Kidney epithelial cell (primary cell): ENCODE measurements at regions not wholly inside any gene's neighbourhood (a gene's known extent, or its start where the extent isn't known, plus 50 kb on each side); places are given as distances from the start of the nearest gene placed in this dataset.

Source experiments
- DNase-seq: peaks from one replicate; pipeline ENCODE4 v3.0.0-alpha.2; 2010; ENCODE audit warnings: low read depth
- H3K27me3 ChIP-seq: 2 replicates; pipeline ENCODE4 v1.6.0; 2011; ENCODE audit warnings: low read length; ENCODE audit not compliant: control insufficient read depth, insufficient read depth
- H3K36me3 ChIP-seq: 2 replicates; pipeline ENCODE4 v1.5.1; 2011; ENCODE audit warnings: low read length; ENCODE audit not compliant: control insufficient read depth, insufficient read depth
- H3K4me3 ChIP-seq: 2 replicates; pipeline ENCODE4 v1.5.1; 2011; ENCODE audit warnings: low read depth, mild to moderate bottlenecking, control low read depth, low read length
- TF ChIP-seq, protein P1 (sequence below): IDR thresholded peaks from 2 replicates; pipeline ENCODE4 v1.5.1; 2011; ENCODE audit warnings: mild to moderate bottlenecking, moderate library complexity, low read length, control low read depth, inconsistent platforms; ENCODE audit not compliant: insufficient read depth, poor library complexity, severe bottlenecking

DNA sequence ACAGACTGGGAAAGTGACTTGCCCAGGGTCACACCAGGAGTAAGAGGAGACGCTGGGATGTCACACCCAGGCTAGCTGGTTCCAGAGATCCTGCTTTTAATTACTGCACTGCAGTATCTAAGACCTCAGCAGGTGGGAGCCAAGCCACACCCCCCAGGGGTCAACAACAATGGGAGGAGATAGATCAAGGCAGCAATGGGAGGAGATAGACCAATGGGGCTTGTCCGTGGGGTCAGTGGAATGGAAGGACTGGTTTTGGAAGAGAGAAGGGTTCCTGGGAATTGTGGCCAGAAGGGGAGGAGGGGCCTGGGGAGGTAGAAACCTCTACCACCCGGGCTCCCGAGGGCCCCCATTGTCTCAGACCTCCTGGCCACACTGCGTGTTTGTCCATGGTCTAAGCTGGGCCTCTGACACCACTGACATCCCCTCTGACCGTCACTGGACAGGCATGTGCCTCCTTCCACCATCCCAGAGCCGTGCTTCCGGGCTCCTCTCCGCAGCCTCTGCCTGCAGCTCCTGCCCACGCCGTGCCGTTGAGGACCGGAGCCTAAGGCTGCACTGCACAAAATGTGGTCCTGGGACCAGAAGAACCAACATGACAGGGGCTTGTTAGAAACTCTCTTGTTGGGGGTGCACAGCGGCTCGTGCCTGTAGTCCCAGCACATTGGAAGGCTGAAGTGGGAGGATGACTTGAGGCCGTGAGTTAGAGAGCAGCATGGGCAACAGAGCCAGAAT is 69.8 kb upstream of the RPH3AL start:
- no peak overlapping the region for H3K4me3 ChIP-seq
- DNase-seq, result no peak
- H3K36me3 ChIP-seq, result no peaks in the 10 kb centered on the region
- TF ChIP-seq, protein P1, sequence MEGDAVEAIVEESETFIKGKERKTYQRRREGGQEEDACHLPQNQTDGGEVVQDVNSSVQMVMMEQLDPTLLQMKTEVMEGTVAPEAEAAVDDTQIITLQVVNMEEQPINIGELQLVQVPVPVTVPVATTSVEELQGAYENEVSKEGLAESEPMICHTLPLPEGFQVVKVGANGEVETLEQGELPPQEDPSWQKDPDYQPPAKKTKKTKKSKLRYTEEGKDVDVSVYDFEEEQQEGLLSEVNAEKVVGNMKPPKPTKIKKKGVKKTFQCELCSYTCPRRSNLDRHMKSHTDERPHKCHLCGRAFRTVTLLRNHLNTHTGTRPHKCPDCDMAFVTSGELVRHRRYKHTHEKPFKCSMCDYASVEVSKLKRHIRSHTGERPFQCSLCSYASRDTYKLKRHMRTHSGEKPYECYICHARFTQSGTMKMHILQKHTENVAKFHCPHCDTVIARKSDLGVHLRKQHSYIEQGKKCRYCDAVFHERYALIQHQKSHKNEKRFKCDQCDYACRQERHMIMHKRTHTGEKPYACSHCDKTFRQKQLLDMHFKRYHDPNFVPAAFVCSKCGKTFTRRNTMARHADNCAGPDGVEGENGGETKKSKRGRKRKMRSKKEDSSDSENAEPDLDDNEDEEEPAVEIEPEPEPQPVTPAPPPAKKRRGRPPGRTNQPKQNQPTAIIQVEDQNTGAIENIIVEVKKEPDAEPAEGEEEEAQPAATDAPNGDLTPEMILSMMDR, result no peak
- no peaks in the 10 kb centered on the region for H3K27me3 ChIP-seq

DNA sequence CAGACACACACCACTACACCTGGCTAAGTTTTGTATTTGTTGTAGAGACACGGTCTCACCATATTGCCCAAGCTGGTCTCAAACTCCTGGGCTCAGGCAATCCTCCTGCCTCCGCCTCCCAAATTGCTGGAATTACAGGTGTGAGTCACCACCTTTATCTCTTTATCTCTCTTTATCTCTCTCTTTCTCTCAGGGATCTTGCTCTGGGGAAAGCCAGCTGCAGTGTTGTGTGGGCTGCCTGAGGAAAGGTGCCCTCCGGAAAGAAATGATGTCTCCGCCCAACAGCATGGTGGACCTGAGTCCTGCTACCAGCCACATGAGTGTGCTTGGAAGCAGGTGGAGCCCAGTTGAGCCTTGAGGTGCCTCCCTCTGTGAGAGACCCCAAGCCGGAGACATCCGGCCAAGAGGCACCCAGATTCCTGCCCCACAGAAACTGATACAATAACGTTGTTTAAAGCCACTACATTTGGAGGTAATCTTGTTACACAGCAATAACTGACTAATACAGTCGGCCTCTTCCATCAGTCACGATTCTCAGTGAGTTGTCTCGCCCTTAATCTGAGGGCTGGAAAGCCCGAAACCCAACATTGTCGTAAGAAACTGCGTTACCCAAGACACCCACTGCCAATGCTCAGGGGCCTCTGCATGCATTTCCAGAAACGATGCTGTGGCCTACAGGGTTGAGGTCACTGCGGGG is 68.0 kb upstream of the RPH3AL start:
- Histone ChIP-seq H3K4me3 (no peak overlapping the region), H3K27me3 (no peaks in the 10 kb centered on the region), H3K36me3 (no peaks in the 10 kb centered on the region)
- no peak for DNase-seq
- TF ChIP-seq, protein P1, result no peak

DNA sequence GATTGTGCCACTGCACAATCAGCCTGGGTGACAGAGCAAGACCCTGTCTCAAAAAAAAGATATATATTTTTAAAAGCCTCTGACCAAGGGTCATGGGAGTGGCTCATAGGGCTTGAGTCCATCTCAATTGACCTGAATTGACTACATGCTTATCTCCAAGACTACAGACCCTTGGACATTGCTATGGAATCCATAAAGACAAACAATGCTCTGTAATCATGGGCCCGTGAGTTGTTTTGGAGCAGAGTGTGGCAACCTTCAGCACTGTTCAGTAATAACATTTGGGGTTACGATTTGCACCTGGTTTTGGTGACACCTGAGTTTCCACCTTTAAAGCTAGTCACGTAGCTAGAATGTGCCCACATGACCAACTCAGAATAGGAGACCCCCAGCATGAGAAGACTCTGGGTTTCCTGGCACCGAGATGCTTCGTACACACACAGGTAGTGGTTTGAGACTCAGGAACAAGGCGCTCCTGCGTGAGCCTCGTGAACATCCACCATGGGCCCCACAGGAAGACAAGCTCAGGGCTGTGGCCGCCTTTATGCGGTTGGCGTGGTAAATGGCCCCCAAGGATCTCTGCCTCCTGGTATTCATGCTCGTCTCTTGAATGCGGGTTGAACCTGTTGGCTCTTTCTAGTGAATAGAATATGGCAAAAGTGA is 66.6 kb upstream of the RPH3AL start:
- no peak for DNase-seq
- Histone ChIP-seq H3K36me3 (no peaks in the 10 kb centered on the region), H3K4me3 (no peak overlapping the region), H3K27me3 (no peaks in the 10 kb centered on the region)
- TF ChIP-seq, protein P1, result no peak

DNA sequence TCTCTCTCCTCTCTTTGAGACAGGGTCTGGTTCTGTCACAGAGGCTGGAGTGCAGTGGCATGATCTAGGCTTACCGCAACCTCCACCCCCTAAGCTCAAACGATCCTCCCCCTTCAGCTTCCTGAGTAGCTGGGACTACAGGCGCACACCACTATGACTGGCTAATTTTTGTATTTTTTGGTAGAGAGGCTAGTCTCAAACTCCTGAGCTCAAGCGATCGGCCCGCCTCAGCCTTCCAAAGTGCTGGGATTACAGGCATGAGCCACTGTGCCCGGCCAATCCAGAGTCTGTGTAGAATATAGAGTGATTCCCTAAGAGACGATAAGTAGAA is 65.8 kb upstream of the RPH3AL start:
- H3K36me3 ChIP-seq, result no peaks in the 10 kb centered on the region
- DNase-seq, result no peak
- H3K4me3 ChIP-seq, result no peak overlapping the region
- TF ChIP-seq, protein P1, result no peak
- H3K27me3 ChIP-seq, result no peaks in the 10 kb centered on the region

GRCh38 chr17:417691-418420 is 65.2 kb upstream of the RPH3AL start:
- Histone ChIP-seq H3K4me3 (no peak overlapping the region), H3K36me3 (no peaks in the 10 kb centered on the region), H3K27me3 (no peaks in the 10 kb centered on the region)
- TF ChIP-seq, protein P1, result no peak
- DNase-seq, result no peak
